Right atrium auricular region (tissue), 2 donors: ENCODE measurements at regions not wholly inside any gene's neighbourhood (a gene's known extent, or its start where the extent isn't known, plus 50 kb on each side); places are given as distances from the start of the nearest gene placed in this dataset.

Experiments used
- DNase-seq: peaks from one replicate; pipeline ENCODE4 v3.0.0-alpha.2; 2019; ENCODE audit warnings: low spot score
- H3K27ac ChIP-seq, 2 donors: fragments of 200-600 bp; sonication (generic); 1 replicate in 1 of 2; 2 replicates in 1 of 2; pipeline ENCODE4 v1.5.1; 2016 to 2019
- H3K27me3 ChIP-seq, 2 donors: fragments of 200-600 bp; sonication (generic); one replicate each; pipeline versions ENCODE4 v1.5.1 to v1.6.0; 2017 to 2019
- H3K36me3 ChIP-seq: fragments of 200-600 bp; sonication (generic); one replicate; pipeline ENCODE4 v1.5.1; 2016
- H3K4me1 ChIP-seq, 2 donors: fragments of 200-600 bp; sonication (generic); one replicate each; pipeline versions ENCODE4 v1.5.1 to v1.6.0; 2017 to 2019
- H3K4me3 ChIP-seq, 2 donors: fragments of 200-600 bp; sonication (generic); 1 replicate in 1 of 2; 2 replicates in 1 of 2; pipeline ENCODE4 v1.5.1; 2017 to 2019; ENCODE audit warnings: mild to moderate bottlenecking in 1 of 2, moderate library complexity in 1 of 2
- H3K9me3 ChIP-seq, 2 donors: fragments of 200-600 bp; sonication (generic); one replicate each; pipeline ENCODE4 v1.5.1; 2019
- CTCF ChIP-seq, 2 donors: fragments of 200-600 bp; sonication (generic); IDR thresholded peaks; one replicate each; pipeline ENCODE4 v1.5.1; 2019; ENCODE audit warnings: antibody characterized with exemption in 2 of 2

- no peak overlapping the region for H3K27ac ChIP-seq
- H3K4me1 ChIP-seq = no peaks in the 10 kb centered on the region
Observed at GRCh38 chr1:96292141-96292540, 429.4 kb upstream of the PTBP2 start.

DNA sequence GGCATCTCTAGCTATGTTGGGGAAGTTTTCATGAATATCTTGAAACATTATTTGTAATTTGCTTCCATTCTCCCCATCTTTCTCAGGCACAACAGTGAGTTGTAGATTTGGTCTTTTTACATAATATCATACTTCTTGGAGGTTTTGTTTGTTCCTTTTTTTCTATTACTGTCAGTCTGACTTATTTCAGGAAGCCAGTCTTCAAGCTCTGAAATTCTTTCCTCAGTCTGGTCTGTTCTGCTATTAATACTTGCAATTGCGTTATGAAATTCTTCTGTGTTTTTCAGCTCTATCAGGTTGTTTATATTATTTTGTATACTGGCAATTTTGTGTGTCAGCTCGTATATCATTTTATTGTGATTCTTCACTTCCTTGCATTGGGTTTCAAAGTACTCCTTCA is 424.6 kb upstream of the PTBP2 start:
- H3K4me3 ChIP-seq = no peak overlapping the region
- no peaks in the 10 kb centered on the region for H3K36me3 ChIP-seq
- no peak for DNase-seq
- H3K4me1 ChIP-seq = no peaks in the 10 kb centered on the region
- TF ChIP-seq CTCF (IDR thresholded peaks at IDR 0.05) = no peak
- H3K9me3 ChIP-seq = no peaks in the 10 kb centered on the region
- no peak overlapping the region for H3K27ac ChIP-seq
- no peaks in the 10 kb centered on the region for H3K27me3 ChIP-seq

More at GRCh38 chr1:96292141-96292540, 429.4 kb upstream of the PTBP2 start:
- Histone ChIP-seq H3K36me3 (no peaks in the 10 kb centered on the region), H3K27me3 (no peaks in the 10 kb centered on the region), H3K4me3 (no peak overlapping the region), H3K9me3 (peaks cover 0 to under 1% of the 10 kb centered on the region in 2 donors)
- no peak for DNase-seq
- no peak for TF ChIP-seq CTCF (IDR thresholded peaks at IDR 0.05)

DNA sequence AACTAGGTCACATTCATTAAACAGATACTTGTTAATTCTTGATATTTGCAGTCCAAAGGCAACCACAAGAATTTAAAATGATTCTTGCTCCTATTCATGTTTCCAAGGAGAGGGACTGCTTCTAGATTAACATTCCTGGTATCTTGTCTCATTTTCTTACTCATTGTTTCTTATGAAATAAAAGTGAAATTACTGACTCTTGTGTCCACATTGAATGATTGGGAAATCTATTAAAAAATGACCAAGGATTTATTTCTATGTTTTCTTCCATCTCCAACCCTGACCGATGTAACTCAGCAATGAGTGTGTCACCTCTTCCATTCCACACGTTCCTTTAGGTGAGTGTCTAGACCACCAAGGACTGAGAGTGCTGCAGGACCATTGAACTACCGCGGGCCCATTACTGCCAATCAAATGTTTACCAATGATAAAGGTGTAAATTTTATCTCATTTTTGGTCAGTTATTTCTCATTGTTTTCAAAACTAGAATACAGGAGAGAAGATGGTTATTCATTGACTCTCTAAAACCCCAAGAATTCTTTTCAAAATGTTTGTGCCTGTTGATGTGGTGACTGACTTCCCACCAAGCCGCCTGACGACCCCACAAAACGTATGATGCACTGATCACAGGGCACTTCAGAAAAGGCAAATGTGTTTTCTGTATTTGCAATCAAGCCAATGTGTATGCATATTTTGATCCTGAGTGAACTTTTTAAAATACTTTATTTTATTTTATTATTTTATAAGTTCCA is 414.6 kb upstream of the PTBP2 start:
- H3K27ac ChIP-seq = no peak overlapping the region

GRCh38 chr1:96308314-96308713 is 413.3 kb upstream of the PTBP2 start:
- H3K27me3 ChIP-seq = no peaks in the 10 kb centered on the region
- no peaks in the 10 kb centered on the region for H3K4me1 ChIP-seq
- H3K9me3 ChIP-seq = no peaks in the 10 kb centered on the region
- DNase-seq = no peak
- no peak overlapping the region for H3K4me3 ChIP-seq
- no peaks in the 10 kb centered on the region for H3K36me3 ChIP-seq
- H3K27ac ChIP-seq = no peak overlapping the region
- no peak for TF ChIP-seq CTCF (IDR thresholded peaks at IDR 0.05)

More for the DNA sequence above, 414.6 kb upstream of the PTBP2 start:
- no peak for DNase-seq
- TF ChIP-seq CTCF (IDR thresholded peaks at IDR 0.05) = no peak
- Histone ChIP-seq H3K36me3 (no peaks in the 10 kb centered on the region), H3K9me3 (no peaks in the 10 kb centered on the region), H3K27me3 (no peaks in the 10 kb centered on the region), H3K4me3 (no peak overlapping the region), H3K4me1 (no peaks in the 10 kb centered on the region)

- H3K36me3 ChIP-seq = no peaks in the 10 kb centered on the region
- no peak for DNase-seq
- no peak overlapping the region for H3K4me3 ChIP-seq
- H3K4me1 ChIP-seq = no peaks in the 10 kb centered on the region
- H3K27ac ChIP-seq = no peak overlapping the region
- H3K27me3 ChIP-seq = no peaks in the 10 kb centered on the region
- TF ChIP-seq CTCF (IDR thresholded peaks at IDR 0.05) = no peak
- H3K9me3 ChIP-seq = no peaks in the 10 kb centered on the region
Observed at GRCh38 chr1:96309783-96310182, 411.8 kb upstream of the PTBP2 start.

DNA sequence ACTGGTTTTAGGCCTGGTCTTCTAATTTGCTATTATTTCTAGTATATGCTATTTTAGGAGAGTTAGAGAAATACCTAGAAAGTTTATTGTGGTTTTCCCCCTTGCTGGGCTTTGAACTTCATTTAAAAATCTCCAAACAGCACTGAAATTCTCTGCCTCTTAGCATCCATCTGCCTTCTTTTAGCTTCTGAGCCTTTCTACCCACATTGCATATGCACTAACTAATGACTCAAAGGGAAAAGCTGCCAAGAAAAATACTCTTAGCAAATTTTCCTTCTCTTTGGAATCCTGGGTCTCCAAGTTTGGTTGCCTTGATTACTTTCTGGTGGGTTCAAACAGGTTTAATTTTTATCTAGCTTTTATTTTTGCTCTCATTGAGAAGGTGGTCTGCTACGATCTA is 408.4 kb upstream of the PTBP2 start:
- H3K27ac ChIP-seq = no peak overlapping the region
- no peaks in the 10 kb centered on the region for H3K4me1 ChIP-seq
- no peaks in the 10 kb centered on the region for H3K36me3 ChIP-seq
- H3K9me3 ChIP-seq = no peaks in the 10 kb centered on the region
- H3K4me3 ChIP-seq = no peak overlapping the region
- no peak for TF ChIP-seq CTCF (IDR thresholded peaks at IDR 0.05)
- no peak for DNase-seq
- no peaks in the 10 kb centered on the region for H3K27me3 ChIP-seq
